ENCODE measurements at regions not wholly inside any gene's neighbourhood (a gene's known extent, or its start where the extent isn't known, plus 50 kb on each side); places are given as distances from the start of the nearest gene placed in this dataset.
A peak's percentile ranks its signal among the peaks of the same experiment; 100 is the strongest.
"Not testable (repeated sequence)": the region's sequence is repeated elsewhere in the genome, so short reads cannot be mapped to it uniquely, and the experiment has no call there.

GRCh38 chr3:109656225-109656624, 318.9 kb upstream of the DPPA4 start:
- no peak for DNase-seq (ENCODE audit: low read depth in 2 of 2)

- no peak for DNase-seq (ENCODE audit: low read depth in 2 of 2)
These were observed 341.3 kb upstream of the DPPA4 start for GRCh38 chr3:109678600-109678999.

GRCh38 chr3:109679664-109680063, 342.3 kb upstream of the DPPA4 start:
- no peak for DNase-seq (ENCODE audit: low read depth in 2 of 2)

GRCh38 chr3:109683746-109684145, 346.4 kb upstream of the DPPA4 start:
- DNase-seq (ENCODE audit: low read depth in 2 of 2), result no peak

GRCh38 chr3:109685084-109686079, 348.0 kb upstream of the DPPA4 start:
- no peak for DNase-seq (ENCODE audit: low read depth in 2 of 2)

- DNase-seq (ENCODE audit: low read depth in 2 of 2), result no peak
These were observed 350.3 kb upstream of the DPPA4 start for GRCh38 chr3:109687626-109688025.

- no peak for DNase-seq (ENCODE audit: low read depth in 2 of 2)
These were observed 359.6 kb upstream of the DPPA4 start for GRCh38 chr3:109696932-109697331.

- no peak for DNase-seq (ENCODE audit: low read depth in 2 of 2)
These were observed 364.9 kb upstream of the DPPA4 start for GRCh38 chr3:109702252-109702651.

- no peak for DNase-seq (ENCODE audit: low read depth in 2 of 2)
These were observed 365.6 kb upstream of the DPPA4 start for GRCh38 chr3:109702976-109703375.

GRCh38 chr3:109705133-109705532, 367.8 kb upstream of the DPPA4 start:
- DNase-seq (ENCODE audit: low read depth in 2 of 2), result not testable (repeated sequence)

- no peak for DNase-seq (ENCODE audit: low read depth in 2 of 2)
These were observed 370.3 kb upstream of the DPPA4 start for GRCh38 chr3:109707617-109708016.

- no peak for DNase-seq (ENCODE audit: low read depth in 2 of 2)
These were observed 375.9 kb upstream of the DPPA4 start for GRCh38 chr3:109713288-109713687.

- no peak for DNase-seq (ENCODE audit: low read depth in 2 of 2)
These were observed 378.4 kb upstream of the DPPA4 start for GRCh38 chr3:109715707-109716106.

GRCh38 chr3:109718850-109719249, 381.5 kb upstream of the DPPA4 start:
- DNase-seq (ENCODE audit: low read depth in 2 of 2), result no peak

- DNase-seq (ENCODE audit: low read depth in 2 of 2), result no peak
These were observed 391.6 kb upstream of the DPPA4 start for GRCh38 chr3:109728861-109729494.

- peak in 1 of 2 donors; percentile 12 for DNase-seq (ENCODE audit: low read depth in 2 of 2)
These were observed 394.5 kb upstream of the DPPA4 start for GRCh38 chr3:109731639-109732473.

- DNase-seq (ENCODE audit: low read depth in 2 of 2), result no peak
These were observed 406.6 kb upstream of the DPPA4 start for GRCh38 chr3:109743981-109744380.

GRCh38 chr3:109772520-109772919, 435.2 kb upstream of the DPPA4 start:
- DNase-seq (ENCODE audit: low read depth in 2 of 2), result no peak

GRCh38 chr3:109774108-109774507, 436.8 kb upstream of the DPPA4 start:
- no peak for DNase-seq (ENCODE audit: low read depth in 2 of 2)

- DNase-seq (ENCODE audit: low read depth in 2 of 2), result no peak
These were observed 446.9 kb upstream of the DPPA4 start for GRCh38 chr3:109784285-109784684.

- DNase-seq (ENCODE audit: low read depth in 2 of 2), result no peak
These were observed 447.7 kb upstream of the DPPA4 start for GRCh38 chr3:109784852-109785631.
